ENCODE measurements at regions not wholly inside any gene's neighbourhood (a gene's known extent, or its start where the extent isn't known, plus 50 kb on each side); places are given as distances from the start of the nearest gene placed in this dataset.

DNA sequence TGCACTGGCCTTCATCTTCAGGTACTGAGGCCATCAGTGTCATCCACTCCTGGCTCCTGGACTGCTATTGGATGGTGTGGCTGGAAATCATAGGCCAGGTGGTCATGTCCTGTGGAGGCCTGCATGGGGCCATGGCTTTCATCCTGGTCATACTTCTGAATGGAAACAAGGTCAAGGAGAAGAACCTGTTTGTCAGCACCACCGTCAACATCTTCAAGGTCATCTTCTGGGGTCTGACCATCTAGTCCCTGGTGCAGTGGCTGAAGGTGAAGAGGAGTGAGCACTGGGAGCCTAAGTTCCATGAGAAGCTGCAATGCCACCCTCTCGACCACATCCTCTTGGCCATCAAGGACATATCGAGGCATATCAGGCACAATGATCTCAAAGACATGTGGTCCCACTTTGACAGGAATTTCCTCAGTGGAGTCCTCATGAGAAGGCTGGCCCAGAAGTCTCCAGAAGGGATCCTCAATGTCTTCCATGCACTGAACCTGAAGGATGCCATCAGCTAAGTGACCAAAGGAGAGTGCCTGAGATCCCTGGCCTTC, 120.0 kb upstream of the SERPIND1 start:
- DNase-seq (ENCODE audit: low read depth, low spot score) (no peak), ATAC-seq (no peak)
- intact Hi-C loops (cut with micrococcal nuclease; ENCODE audit: unreplicated experiment) = no loop called here
- H3K9me3 ChIP-seq (ENCODE audit: control insufficient read depth, insufficient read depth, low read depth, low read length) = no peaks in the 10 kb centered on the region
- BruUV-seq (replicated peaks) = no TSS peak
- ChIA-PET CTCF (no interaction called here), POLR2A (no interaction called here)
- no peak overlapping the region for H3K27ac ChIP-seq (ENCODE audit: low read length)
- peaks cover 2% of the 10 kb centered on the region; the same call in 1 of the 2 replicates for H3K27me3 ChIP-seq (ENCODE audit: control insufficient read depth, insufficient read depth, low read length)
- no peaks in the 10 kb centered on the region for H3K36me3 ChIP-seq (ENCODE audit: control insufficient read depth, insufficient read depth, low read length)
- no peaks in the 10 kb centered on the region for H3K4me1 ChIP-seq (ENCODE audit: control insufficient read depth, insufficient read depth, low read length)
- TF ChIP-seq TCF7L2 (IDR thresholded peaks at IDR 0.05; ENCODE audit: low read depth, low read length) = no peak
- TF ChIP-seq, protein P1, sequence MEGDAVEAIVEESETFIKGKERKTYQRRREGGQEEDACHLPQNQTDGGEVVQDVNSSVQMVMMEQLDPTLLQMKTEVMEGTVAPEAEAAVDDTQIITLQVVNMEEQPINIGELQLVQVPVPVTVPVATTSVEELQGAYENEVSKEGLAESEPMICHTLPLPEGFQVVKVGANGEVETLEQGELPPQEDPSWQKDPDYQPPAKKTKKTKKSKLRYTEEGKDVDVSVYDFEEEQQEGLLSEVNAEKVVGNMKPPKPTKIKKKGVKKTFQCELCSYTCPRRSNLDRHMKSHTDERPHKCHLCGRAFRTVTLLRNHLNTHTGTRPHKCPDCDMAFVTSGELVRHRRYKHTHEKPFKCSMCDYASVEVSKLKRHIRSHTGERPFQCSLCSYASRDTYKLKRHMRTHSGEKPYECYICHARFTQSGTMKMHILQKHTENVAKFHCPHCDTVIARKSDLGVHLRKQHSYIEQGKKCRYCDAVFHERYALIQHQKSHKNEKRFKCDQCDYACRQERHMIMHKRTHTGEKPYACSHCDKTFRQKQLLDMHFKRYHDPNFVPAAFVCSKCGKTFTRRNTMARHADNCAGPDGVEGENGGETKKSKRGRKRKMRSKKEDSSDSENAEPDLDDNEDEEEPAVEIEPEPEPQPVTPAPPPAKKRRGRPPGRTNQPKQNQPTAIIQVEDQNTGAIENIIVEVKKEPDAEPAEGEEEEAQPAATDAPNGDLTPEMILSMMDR (IDR thresholded peaks at IDR 0.05) = no peak
- TF ChIP-seq SIN3A (IDR thresholded peaks at IDR 0.05; ENCODE audit: borderline replicate concordance, insufficient read depth, low read depth, low read length) = no peak
- in situ Hi-C loops (cut with HindIII; ENCODE audit: low pct_unique_long_range_greater_than_20kb, low sequenced_read_pairs) = no loop called here
- no peak overlapping the region for H3K4me3 ChIP-seq (ENCODE audit: low read depth in 2 of 2, low read length in 2 of 2)

DNA sequence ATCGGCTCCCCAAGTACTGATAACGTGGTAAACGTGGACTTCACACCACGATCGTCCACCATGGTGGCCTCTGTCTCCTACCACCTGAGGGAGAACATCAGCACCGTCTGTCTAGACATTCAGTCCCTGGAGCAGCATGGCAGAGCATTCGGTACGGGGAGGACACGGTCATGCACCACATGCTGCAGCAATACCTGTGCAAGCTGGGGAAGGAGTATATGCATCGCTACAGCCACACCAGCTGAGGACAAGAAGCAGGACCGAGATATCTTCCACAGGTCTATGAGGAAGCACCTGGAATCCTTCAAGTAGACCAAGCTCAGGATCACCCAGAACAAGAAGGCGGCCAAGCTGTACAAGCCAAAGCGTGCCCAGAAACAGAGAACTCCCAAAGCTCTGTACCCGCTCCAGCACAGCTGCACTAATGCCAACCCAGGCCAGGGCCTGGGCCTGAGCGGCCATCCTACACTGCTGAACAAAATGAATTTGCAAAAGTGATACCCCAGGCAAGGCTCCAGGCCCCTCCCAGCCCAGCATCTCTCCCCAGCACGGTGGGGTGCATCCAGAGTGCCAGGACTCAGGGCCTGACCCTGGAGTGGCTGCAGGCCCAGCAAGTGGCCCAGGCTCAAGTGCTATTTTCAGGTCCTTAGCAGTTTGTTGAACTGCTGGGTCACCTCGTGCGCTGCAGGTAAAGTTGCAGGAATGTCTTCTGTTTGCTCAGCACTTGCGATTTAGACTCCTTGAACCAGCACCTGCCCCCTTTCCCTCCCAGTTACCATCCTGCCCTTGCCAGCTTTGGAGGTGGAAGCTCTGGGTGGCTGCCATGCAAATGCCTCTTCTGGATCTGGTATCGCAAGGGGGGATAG, 119.3 kb upstream of the SERPIND1 start:
- H3K27me3 ChIP-seq (ENCODE audit: control insufficient read depth, insufficient read depth, low read length) = peaks cover 4% of the 10 kb centered on the region
- ATAC-seq (no peak), DNase-seq (ENCODE audit: low read depth, low spot score) (no peak)
- H3K4me1 ChIP-seq (ENCODE audit: control insufficient read depth, insufficient read depth, low read length) = no peaks in the 10 kb centered on the region
- no TSS peak for BruUV-seq (replicated peaks)
- H3K4me3 ChIP-seq (ENCODE audit: low read depth in 2 of 2, low read length in 2 of 2) = no peak overlapping the region
- in situ Hi-C loops (cut with HindIII; ENCODE audit: low pct_unique_long_range_greater_than_20kb, low sequenced_read_pairs) = no loop called here
- H3K9me3 ChIP-seq (ENCODE audit: control insufficient read depth, insufficient read depth, low read depth, low read length) = no peaks in the 10 kb centered on the region
- CTCF ChIA-PET = no interaction called here
- no peaks in the 10 kb centered on the region for H3K36me3 ChIP-seq (ENCODE audit: control insufficient read depth, insufficient read depth, low read length)
- intact Hi-C loops (cut with micrococcal nuclease; ENCODE audit: unreplicated experiment) = no loop called here
- TF ChIP-seq SIN3A (IDR thresholded peaks at IDR 0.05; ENCODE audit: borderline replicate concordance, insufficient read depth, low read depth, low read length) (no peak), TCF7L2 (IDR thresholded peaks at IDR 0.05; ENCODE audit: low read depth, low read length) (no peak), POLR2AphosphoS5 (IDR thresholded peaks at IDR 0.05; ENCODE audit: low read depth, low read length) (no peak)
- TF ChIP-seq, protein P2, sequence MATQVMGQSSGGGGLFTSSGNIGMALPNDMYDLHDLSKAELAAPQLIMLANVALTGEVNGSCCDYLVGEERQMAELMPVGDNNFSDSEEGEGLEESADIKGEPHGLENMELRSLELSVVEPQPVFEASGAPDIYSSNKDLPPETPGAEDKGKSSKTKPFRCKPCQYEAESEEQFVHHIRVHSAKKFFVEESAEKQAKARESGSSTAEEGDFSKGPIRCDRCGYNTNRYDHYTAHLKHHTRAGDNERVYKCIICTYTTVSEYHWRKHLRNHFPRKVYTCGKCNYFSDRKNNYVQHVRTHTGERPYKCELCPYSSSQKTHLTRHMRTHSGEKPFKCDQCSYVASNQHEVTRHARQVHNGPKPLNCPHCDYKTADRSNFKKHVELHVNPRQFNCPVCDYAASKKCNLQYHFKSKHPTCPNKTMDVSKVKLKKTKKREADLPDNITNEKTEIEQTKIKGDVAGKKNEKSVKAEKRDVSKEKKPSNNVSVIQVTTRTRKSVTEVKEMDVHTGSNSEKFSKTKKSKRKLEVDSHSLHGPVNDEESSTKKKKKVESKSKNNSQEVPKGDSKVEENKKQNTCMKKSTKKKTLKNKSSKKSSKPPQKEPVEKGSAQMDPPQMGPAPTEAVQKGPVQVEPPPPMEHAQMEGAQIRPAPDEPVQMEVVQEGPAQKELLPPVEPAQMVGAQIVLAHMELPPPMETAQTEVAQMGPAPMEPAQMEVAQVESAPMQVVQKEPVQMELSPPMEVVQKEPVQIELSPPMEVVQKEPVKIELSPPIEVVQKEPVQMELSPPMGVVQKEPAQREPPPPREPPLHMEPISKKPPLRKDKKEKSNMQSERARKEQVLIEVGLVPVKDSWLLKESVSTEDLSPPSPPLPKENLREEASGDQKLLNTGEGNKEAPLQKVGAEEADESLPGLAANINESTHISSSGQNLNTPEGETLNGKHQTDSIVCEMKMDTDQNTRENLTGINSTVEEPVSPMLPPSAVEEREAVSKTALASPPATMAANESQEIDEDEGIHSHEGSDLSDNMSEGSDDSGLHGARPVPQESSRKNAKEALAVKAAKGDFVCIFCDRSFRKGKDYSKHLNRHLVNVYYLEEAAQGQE (IDR thresholded peaks at IDR 0.05; ENCODE audit: insufficient read depth in 1 of 2, low read depth in 2 of 2, low read length in 1 of 2) = no peak
- TF ChIP-seq, protein P1 (IDR thresholded peaks at IDR 0.05) = no peak
- H3K27ac ChIP-seq (ENCODE audit: low read length) = no peak overlapping the region
- POLR2A ChIA-PET = no interaction called here
